Left lung (tissue), 4 donors: ENCODE measurements at regions not wholly inside any gene's neighbourhood (a gene's known extent, or its start where the extent isn't known, plus 50 kb on each side); places are given as distances from the start of the nearest gene placed in this dataset.

Source experiments
- ATAC-seq: fragments of 200-7000 bp; cut with Tn5 transposase; one replicate; pipeline ENCODE4 v1.9.1; 2020; ENCODE audit warnings: moderate library complexity
- DNase-seq, 4 donors: peaks; one replicate each; pipeline ENCODE4 v3.0.0-alpha.2; 2013 to 2020
- H3K27ac ChIP-seq, 2 donors: fragments of 200-600 bp; sonication (generic) in 1 of 2; one replicate each; pipeline versions ENCODE4 v1.5.0 to v1.8.0; 2020 to 2021
- H3K27me3 ChIP-seq, 2 donors: fragments of 200-600 bp; sonication (generic) in 1 of 2; one replicate each; pipeline versions ENCODE4 v1.5.0 to v1.8.0; 2020 to 2021
- H3K36me3 ChIP-seq, 2 donors: fragments of 200-600 bp; sonication (generic) in 1 of 2; one replicate each; pipeline versions ENCODE4 v1.5.0 to v1.8.0; 2020 to 2021
- H3K4me1 ChIP-seq, 2 donors: fragments of 200-600 bp; one replicate each; pipeline ENCODE4 v1.8.0; 2021
- H3K4me3 ChIP-seq, 2 donors: fragments of 200-600 bp; sonication (generic) in 1 of 2; one replicate each; pipeline versions ENCODE4 v1.5.0 to v1.8.0; 2020 to 2021; ENCODE audit warnings: mild to moderate bottlenecking in 1 of 2
- H3K9me3 ChIP-seq, 2 donors: fragments of 200-600 bp; sonication (generic) in 1 of 2; one replicate each; pipeline versions ENCODE4 v1.5.0 to v1.8.0; 2020 to 2021
- CTCF ChIP-seq, 2 donors: fragments of 200-600 bp; sonication (generic) in 1 of 2; IDR thresholded peaks; one replicate each; pipeline versions ENCODE4 v1.5.0 to v1.8.0; 2021; ENCODE audit warnings: antibody characterized with exemption in 2 of 2
- intact Hi-C, 2 donors: fragments of 100-400 bp; cut with DNase I; formaldehyde crosslinking; loops; one replicate each; pipeline versions ENCODE4 v1.11.2 to v1.14.2; 2022
- donor health status: DM: no; HTN: yes; CAD: no.
- donor health status: DM: no; HTN: no; CAD: no.

- no peak for TF ChIP-seq CTCF (IDR thresholded peaks at IDR 0.05)
- Histone ChIP-seq H3K36me3 (no peaks in the 10 kb centered on the region), H3K27ac (no peak overlapping the region), H3K27me3 (peaks cover 0 to 28% of the 10 kb centered on the region in 2 donors), H3K9me3 (peaks cover 0 to 3% of the 10 kb centered on the region in 2 donors), H3K4me3 (no peak overlapping the region), H3K4me1 (no peaks in the 10 kb centered on the region)
- DNase-seq, result peak in 2 of 4 donors; percentile 25 to 54
- intact Hi-C loops, result no loop called here
- ATAC-seq, result no peak
Measured at GRCh38 chr7:411677-412312, 107.9 kb downstream of the PDGFA start.

- TF ChIP-seq CTCF (IDR thresholded peaks at IDR 0.05), result no peak
- ATAC-seq (no peak), DNase-seq (peak in 2 of 4 donors; percentile 11 to 66)
- H3K4me3 ChIP-seq, result no peak overlapping the region
- no peaks in the 10 kb centered on the region for H3K4me1 ChIP-seq
- peaks cover 0 to 9% of the 10 kb centered on the region in 2 donors for H3K9me3 ChIP-seq
- intact Hi-C loops, result no loop called here
- H3K27me3 ChIP-seq, result peaks cover 0 to 28% of the 10 kb centered on the region in 2 donors
- no peak overlapping the region for H3K27ac ChIP-seq
- H3K36me3 ChIP-seq, result no peaks in the 10 kb centered on the region
Measured at GRCh38 chr7:412313-412710, 107.3 kb downstream of the PDGFA start.

GRCh38 chr7:414681-415560, 104.7 kb downstream of the PDGFA start:
- Histone ChIP-seq H3K4me3 (no peak overlapping the region), H3K36me3 (no peaks in the 10 kb centered on the region), H3K27me3 (peaks cover 0 to 13% of the 10 kb centered on the region in 2 donors), H3K27ac (no peak overlapping the region), H3K4me1 (no peaks in the 10 kb centered on the region), H3K9me3 (peaks cover 0 to 25% of the 10 kb centered on the region in 2 donors)
- no peak for TF ChIP-seq CTCF (IDR thresholded peaks at IDR 0.05)
- no peak for ATAC-seq
- intact Hi-C loops, result no loop called here
- peak in 2 of 4 donors; percentile 16 to 71 for DNase-seq

- Histone ChIP-seq H3K27ac (no peak overlapping the region), H3K4me1 (no peaks in the 10 kb centered on the region), H3K36me3 (no peaks in the 10 kb centered on the region), H3K27me3 (peaks cover 0 to 4% of the 10 kb centered on the region in 2 donors), H3K4me3 (no peak overlapping the region), H3K9me3 (peaks cover 0 to 25% of the 10 kb centered on the region in 2 donors)
- intact Hi-C loops, result no loop called here
- TF ChIP-seq CTCF (IDR thresholded peaks at IDR 0.05), result no peak
- ATAC-seq (no peak), DNase-seq (peak in 2 of 4 donors; percentile 17 to 58)
Measured at GRCh38 chr7:415646-416525, 103.8 kb downstream of the PDGFA start.
